Naive thymus-derived CD8-positive, alpha-beta T cell (primary cell): ENCODE measurements at regions not wholly inside any gene's neighbourhood (a gene's known extent, or its start where the extent isn't known, plus 50 kb on each side); places are given as distances from the start of the nearest gene placed in this dataset.
"Not testable (repeated sequence)": the region's sequence is repeated elsewhere in the genome, so short reads cannot be mapped to it uniquely, and the experiment has no call there.

ENCODE experiments used
- ATAC-seq, 2 donors: fragments of 150-1000 bp; cut with Tn5 transposase in 1 of 2; sonication (Bioruptor Pico), chemical (Tn5 transposase) in 1 of 2; 1 replicate in 1 of 2; 2 replicates in 1 of 2; pipeline ENCODE4 v1.10.0; 2021; ENCODE audit warnings: mild to moderate bottlenecking in 2 of 2, moderate library complexity in 2 of 2
- POLR2A ChIA-PET: fragments of 350-600 bp; sonication (Branson Sonifier 250); formaldehyde crosslinking; loops from one replicate; lab custom pipeline; 2021; ENCODE audit warnings: antibody characterized with exemption; lab: Charles Lee
- DNase-seq, 10 donors: peaks; one replicate each; pipeline versions ENCODE4 v3.0.0 to v3.0.0-alpha.2; 2020 to 2022
- H3K27ac Mint-ChIP-seq, 10 donors: one replicate each; pipeline ENCODE4 v1.8.0; 2020 to 2022; ENCODE audit warnings: mild to moderate bottlenecking in 10 of 10, mixed read lengths in 10 of 10, moderate library complexity in 4 of 10, inconsistent platforms in 1 of 10
- H3K27me3 Mint-ChIP-seq, 5 donors: one replicate each; pipeline ENCODE4 v1.8.0; 2021 to 2022; ENCODE audit warnings: mixed read lengths in 5 of 5
- H3K36me3 Mint-ChIP-seq, 3 donors: one replicate each; pipeline ENCODE4 v1.8.0; 2020 to 2022; ENCODE audit warnings: mixed read lengths in 3 of 3, mild to moderate bottlenecking in 2 of 3, inconsistent platforms in 1 of 3
- H3K4me1 Mint-ChIP-seq, 4 donors: one replicate each; pipeline ENCODE4 v1.8.0; 2021 to 2022; ENCODE audit warnings: mixed read lengths in 4 of 4
- H3K4me3 Mint-ChIP-seq, 10 donors: one replicate each; pipeline ENCODE4 v1.8.0; 2020 to 2022; ENCODE audit warnings: mild to moderate bottlenecking in 10 of 10, mixed read lengths in 10 of 10, moderate library complexity in 6 of 10, inconsistent platforms in 1 of 10
- H3K9me3 Mint-ChIP-seq, 9 donors: one replicate each; pipeline ENCODE4 v1.8.0; 2020 to 2022; ENCODE audit warnings: mixed read lengths in 9 of 9, mild to moderate bottlenecking in 3 of 9, inconsistent platforms in 1 of 9, moderate library complexity in 1 of 9

- DNase-seq (no peak), ATAC-seq (no peak)
- peaks cover 0 to 2% (median 0%) of the 10 kb centered on the region in 4 donors for H3K4me1 Mint-ChIP-seq
- H3K27ac Mint-ChIP-seq: no peak overlapping the region
- H3K36me3 Mint-ChIP-seq: peaks cover 0 to 4% (median 2%) of the 10 kb centered on the region in 3 donors
- no peak overlapping the region for H3K4me3 Mint-ChIP-seq
- H3K9me3 Mint-ChIP-seq: peaks cover 0 to 2% (median 0%) of the 10 kb centered on the region in 9 donors
- POLR2A ChIA-PET: interaction anchor here (0.5 kb wide), 1 partner anchor 1273 kb away, joined by 3 read pairs; no protein-coding TSS in a partner anchor
- H3K27me3 Mint-ChIP-seq: peaks cover 14 to 57% (median 28%) of the 10 kb centered on the region in 5 donors
These were observed 57.3 kb upstream of the PHF21A start for GRCh38 chr11:46178513-46178912.

GRCh38 chr11:46176421-46176820 lies 55.2 kb upstream of the PHF21A start:
- H3K9me3 Mint-ChIP-seq: peaks cover 0 to 2% (median 0%) of the 10 kb centered on the region in 9 donors
- no peak for ATAC-seq

GRCh38 chr11:46175401-46176002 lies 54.2 kb upstream of the PHF21A start:
- Mint-ChIP-seq H3K27me3 (peaks cover 14 to 58% (median 26%) of the 10 kb centered on the region in 5 donors), H3K4me3 (no peak overlapping the region), H3K27ac (no peak overlapping the region), H3K9me3 (peaks cover 0 to 2% (median 0%) of the 10 kb centered on the region in 9 donors), H3K36me3 (peaks cover 0 to 4% (median 2%) of the 10 kb centered on the region in 3 donors), H3K4me1 (peaks cover 0 to 2% (median 0%) of the 10 kb centered on the region in 4 donors)
- POLR2A ChIA-PET: no interaction called here
- DNase-seq (no peak), ATAC-seq (no peak)

More at GRCh38 chr11:46176421-46176820, 55.2 kb upstream of the PHF21A start:
- H3K27me3 Mint-ChIP-seq: peaks cover 10 to 51% (median 26%) of the 10 kb centered on the region in 5 donors
- peaks cover 0 to 4% (median 2%) of the 10 kb centered on the region in 3 donors for H3K36me3 Mint-ChIP-seq
- H3K27ac Mint-ChIP-seq: no peak overlapping the region
- peaks cover 0 to 2% (median 0%) of the 10 kb centered on the region in 4 donors for H3K4me1 Mint-ChIP-seq
- POLR2A ChIA-PET: no interaction called here
- no peak overlapping the region for H3K4me3 Mint-ChIP-seq
- DNase-seq: no peak

GRCh38 chr11:46171693-46172092 lies 50.4 kb upstream of the PHF21A start:
- DNase-seq, H3K4me1 Mint-ChIP-seq, POLR2A ChIA-PET, ATAC-seq, H3K27ac Mint-ChIP-seq, H3K4me3 Mint-ChIP-seq, H3K36me3 Mint-ChIP-seq, H3K9me3 Mint-ChIP-seq: not testable (repeated sequence)
- peaks cover 14 to 66% (median 25%) of the 10 kb centered on the region in 5 donors for H3K27me3 Mint-ChIP-seq
